PFSK-1 (cell line): ENCODE measurements at regions not wholly inside any gene's neighbourhood (a gene's known extent, or its start where the extent isn't known, plus 50 kb on each side); places are given as distances from the start of the nearest gene placed in this dataset.

Source experiments
- POLR2AphosphoS5 ChIP-seq: IDR thresholded peaks from 2 replicates; pipeline ENCODE4 v1.6.1; 2012; ENCODE audit warnings: low read depth, mild to moderate bottlenecking, control low read depth, low read length, moderate library complexity
- REST ChIP-seq, 2 experiments: IDR thresholded peaks; 2 replicates each; pipeline versions ENCODE4 v1.6.1 to v1.8.0; 2011 to 2012; ENCODE audit warnings: low read depth in 2 of 2, low read length in 2 of 2, control low read depth in 1 of 2, inconsistent platforms in 1 of 2, mild to moderate bottlenecking in 1 of 2, moderate library complexity in 1 of 2; ENCODE audit not compliant: insufficient read depth in 1 of 2

GRCh38 chr5:116674881-116675625 lies 100.4 kb upstream of the SEMA6A start:
- TF ChIP-seq POLR2AphosphoS5 (no peak), REST (IDR thresholded peaks at IDR 0.05; ENCODE audit: insufficient read depth in 1 of 2, low read depth in 2 of 2, low read length in 2 of 2) (no peak)
